HG02885 (cell line): ENCODE measurements at regions not wholly inside any gene's neighbourhood (a gene's known extent, or its start where the extent isn't known, plus 50 kb on each side); places are given as distances from the start of the nearest gene placed in this dataset.
"Not testable (repeated sequence)": the region's sequence is repeated elsewhere in the genome, so short reads cannot be mapped to it uniquely, and the experiment has no call there.

Source experiments
- ATAC-seq: cut with Tn5 transposase; IDR thresholded peaks from one replicate; pipeline ENCODE4 v1.9.1; 2021; ENCODE audit warnings: mild to moderate bottlenecking; ENCODE audit not compliant: unreplicated experiment, poor library complexity

GRCh38 chr13:75180805-75181455 is 301.0 kb downstream of the TBC1D4 start:
- no peak for ATAC-seq

GRCh38 chr13:75178436-75178835 is 303.5 kb downstream of the TBC1D4 start:
- ATAC-seq = no peak

GRCh38 chr13:75175575-75175974 is 306.4 kb downstream of the TBC1D4 start:
- no peak for ATAC-seq

GRCh38 chr13:75175097-75175496 is 306.9 kb downstream of the TBC1D4 start:
- not testable (repeated sequence) for ATAC-seq

GRCh38 chr13:75174481-75174880 is 307.5 kb downstream of the TBC1D4 start:
- ATAC-seq = no peak

GRCh38 chr13:75173457-75174356 is 308.3 kb downstream of the TBC1D4 start:
- ATAC-seq = no peak

GRCh38 chr13:75170311-75170710 is 311.7 kb downstream of the TBC1D4 start:
- no peak for ATAC-seq

GRCh38 chr13:75165543-75166230 is 316.3 kb downstream of the TBC1D4 start:
- ATAC-seq = no peak

- no peak for ATAC-seq
Measured at GRCh38 chr13:75161804-75162203, 320.2 kb downstream of the TBC1D4 start.

GRCh38 chr13:75160984-75161383 is 321.0 kb downstream of the TBC1D4 start:
- no peak for ATAC-seq

GRCh38 chr13:75154331-75154730 is 327.6 kb downstream of the TBC1D4 start:
- ATAC-seq = no peak

GRCh38 chr13:75153834-75154233 is 328.1 kb downstream of the TBC1D4 start:
- no peak for ATAC-seq

GRCh38 chr13:75153386-75153785 is 328.6 kb downstream of the TBC1D4 start:
- ATAC-seq = no peak

- ATAC-seq = no peak
Measured at GRCh38 chr13:75151081-75151643, 330.8 kb downstream of the TBC1D4 start.

- no peak for ATAC-seq
Measured at GRCh38 chr13:75149776-75150175, 332.2 kb downstream of the TBC1D4 start.

- no peak for ATAC-seq
Measured at GRCh38 chr13:75147946-75148345, 334.0 kb downstream of the TBC1D4 start.

- ATAC-seq = no peak
Measured at GRCh38 chr13:75146436-75146835, 335.5 kb downstream of the TBC1D4 start.

GRCh38 chr13:75145927-75146326 is 336.0 kb downstream of the TBC1D4 start:
- ATAC-seq = no peak

- no peak for ATAC-seq
Measured at GRCh38 chr13:75139291-75139690, 342.7 kb downstream of the TBC1D4 start.

- no peak for ATAC-seq
Measured at GRCh38 chr13:75137911-75138571, 343.9 kb downstream of the TBC1D4 start.
